ENCODE measurements at regions not wholly inside any gene's neighbourhood (a gene's known extent, or its start where the extent isn't known, plus 50 kb on each side); places are given as distances from the start of the nearest gene placed in this dataset.
A peak's percentile ranks its signal among the peaks of the same experiment; 100 is the strongest.

GRCh38 chr1:56434025-56434424 is 145.3 kb downstream of the PLPP3 start:
- H3K79me2 ChIP-seq (ENCODE audit: low read depth), result no peaks in the 10 kb centered on the region
- CTCF ChIA-PET, result no interaction called here
- no peak for TF ChIP-seq EZH2 (IDR thresholded peaks at IDR 0.05; ENCODE audit: low read depth)
- TF ChIP-seq CTCF (conservative IDR thresholded peaks at IDR 0.05), result no peak
- H3K36me3 ChIP-seq (ENCODE audit: low read depth), result no peaks in the 10 kb centered on the region
- H3K9me2 ChIP-seq (ENCODE audit: insufficient read depth), result no peaks in the 10 kb centered on the region
- no TSS peak for BruUV-seq (replicated peaks)
- no peak overlapping the region for H3K27ac ChIP-seq
- H3K27me3 ChIP-seq (ENCODE audit: insufficient read depth, low read depth), result no peaks in the 10 kb centered on the region
- H3F3A ChIP-seq (ENCODE audit: insufficient read depth, low read depth), result no peaks in the 10 kb centered on the region
- peaks cover 9% of the 10 kb centered on the region; the same call in 1 of the 2 replicates for H3K4me1 ChIP-seq (replicated peaks; ENCODE audit: insufficient read depth)
- POLR2A ChIA-PET (ENCODE audit: unreplicated experiment), result interaction anchor here (0.5 to 0.7 kb wide), 2 partner anchors 46 to 299 kb away, joined by 3 to 13 read pairs; no protein-coding TSS in a partner anchor
- no peak overlapping the region for H3K4me3 ChIP-seq
- no peaks in the 10 kb centered on the region for H4K20me1 ChIP-seq (ENCODE audit: insufficient read depth)
- DNase-seq, result no peak
- no peak overlapping the region for H3K4me2 ChIP-seq
- H3K9me3 ChIP-seq (ENCODE audit: insufficient read depth, low read depth), result no peaks in the 10 kb centered on the region
- intact Hi-C loops (cut with micrococcal nuclease; ENCODE audit: unreplicated experiment), result no loop called here
- H2AFZ ChIP-seq, result no peak overlapping the region

GRCh38 chr1:56433056-56433577 is 146.2 kb downstream of the PLPP3 start:
- Histone ChIP-seq H3K9me3 (ENCODE audit: insufficient read depth, low read depth) (no peaks in the 10 kb centered on the region), H3K9me2 (ENCODE audit: insufficient read depth) (no peaks in the 10 kb centered on the region), H2AFZ (no peak overlapping the region), H3K4me2 (no peak overlapping the region), H3K4me1 (replicated peaks; ENCODE audit: insufficient read depth) (peaks cover 9% of the 10 kb centered on the region; the same call in 1 of the 2 replicates), H3K79me2 (ENCODE audit: low read depth) (no peaks in the 10 kb centered on the region), H3K36me3 (ENCODE audit: low read depth) (no peaks in the 10 kb centered on the region), H3K27ac (no peak overlapping the region), H3F3A (ENCODE audit: insufficient read depth, low read depth) (no peaks in the 10 kb centered on the region), H4K20me1 (ENCODE audit: insufficient read depth) (no peaks in the 10 kb centered on the region), H3K4me3 (no peak overlapping the region), H3K27me3 (ENCODE audit: insufficient read depth, low read depth) (no peaks in the 10 kb centered on the region)
- BruUV-seq (replicated peaks), result no TSS peak
- ChIA-PET POLR2A (ENCODE audit: unreplicated experiment) (interaction anchor here (0.7 kb wide), 1 partner anchor 298 kb away, joined by 3 read pairs; no protein-coding TSS in a partner anchor), CTCF (no interaction called here)
- TF ChIP-seq CTCF (conservative IDR thresholded peaks at IDR 0.05), result no peak
- no peak for TF ChIP-seq EZH2 (IDR thresholded peaks at IDR 0.05; ENCODE audit: low read depth)
- DNase-seq, result no peak
- intact Hi-C loops (cut with micrococcal nuclease; ENCODE audit: unreplicated experiment), result no loop called here

GRCh38 chr1:56432166-56432971 is 147.0 kb downstream of the PLPP3 start:
- POLR2A ChIA-PET (ENCODE audit: unreplicated experiment), result interaction anchor here (0.6 kb wide), 1 partner anchor 289 kb away, joined by 4 read pairs; no protein-coding TSS in a partner anchor
- H3F3A ChIP-seq (ENCODE audit: insufficient read depth, low read depth), result no peaks in the 10 kb centered on the region
- DNase-seq, result no peak

More at GRCh38 chr1:56432166-56432971, 147.0 kb downstream of the PLPP3 start:
- H2AFZ ChIP-seq, result no peak overlapping the region
- H3K9me2 ChIP-seq (ENCODE audit: insufficient read depth), result no peaks in the 10 kb centered on the region
- peak overlapping the region; percentile 34 for H3K4me2 ChIP-seq
- no peak overlapping the region for H3K4me3 ChIP-seq
- CTCF ChIA-PET, result no interaction called here
- no peaks in the 10 kb centered on the region for H3K9me3 ChIP-seq (ENCODE audit: insufficient read depth, low read depth)
- H3K27me3 ChIP-seq (ENCODE audit: insufficient read depth, low read depth), result no peaks in the 10 kb centered on the region
- no peak overlapping the region for H3K27ac ChIP-seq
- intact Hi-C loops (cut with micrococcal nuclease; ENCODE audit: unreplicated experiment), result no loop called here
- no peaks in the 10 kb centered on the region for H3K36me3 ChIP-seq (ENCODE audit: low read depth)
- H4K20me1 ChIP-seq (ENCODE audit: insufficient read depth), result no peaks in the 10 kb centered on the region
- peaks cover 9% of the 10 kb centered on the region; the same call in 1 of the 2 replicates for H3K4me1 ChIP-seq (replicated peaks; ENCODE audit: insufficient read depth)
- BruUV-seq (replicated peaks), result no TSS peak
- no peak for TF ChIP-seq EZH2 (IDR thresholded peaks at IDR 0.05; ENCODE audit: low read depth)
- no peak for TF ChIP-seq CTCF (conservative IDR thresholded peaks at IDR 0.05)
- H3K79me2 ChIP-seq (ENCODE audit: low read depth), result no peaks in the 10 kb centered on the region
